ENCODE measurements at regions not wholly inside any gene's neighbourhood (a gene's known extent, or its start where the extent isn't known, plus 50 kb on each side); places are given as distances from the start of the nearest gene placed in this dataset.

DNA sequence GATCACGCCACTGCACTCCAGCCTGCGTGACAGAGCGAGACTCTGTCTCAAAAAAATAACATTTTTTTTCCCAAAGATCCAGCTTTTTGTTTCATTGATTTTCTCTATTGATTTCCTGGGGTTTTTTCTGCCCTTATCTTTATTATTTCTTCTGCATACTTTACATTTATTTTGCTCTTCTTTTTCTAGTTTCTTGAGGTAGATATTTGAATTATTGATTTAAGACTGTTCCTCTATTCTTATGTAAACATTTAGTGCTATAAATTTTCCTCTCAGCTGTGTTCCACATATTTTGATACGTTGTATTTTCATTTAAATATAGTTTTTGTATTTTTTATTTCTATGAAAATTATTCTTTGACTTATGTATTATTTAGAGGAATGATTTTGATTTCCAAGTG, 89.8 kb downstream of the TEX51 start:
- TF ChIP-seq EZH2 (IDR thresholded peaks at IDR 0.05; ENCODE audit: borderline replicate concordance, low read length), result no peak
- TF ChIP-seq, protein P1, sequence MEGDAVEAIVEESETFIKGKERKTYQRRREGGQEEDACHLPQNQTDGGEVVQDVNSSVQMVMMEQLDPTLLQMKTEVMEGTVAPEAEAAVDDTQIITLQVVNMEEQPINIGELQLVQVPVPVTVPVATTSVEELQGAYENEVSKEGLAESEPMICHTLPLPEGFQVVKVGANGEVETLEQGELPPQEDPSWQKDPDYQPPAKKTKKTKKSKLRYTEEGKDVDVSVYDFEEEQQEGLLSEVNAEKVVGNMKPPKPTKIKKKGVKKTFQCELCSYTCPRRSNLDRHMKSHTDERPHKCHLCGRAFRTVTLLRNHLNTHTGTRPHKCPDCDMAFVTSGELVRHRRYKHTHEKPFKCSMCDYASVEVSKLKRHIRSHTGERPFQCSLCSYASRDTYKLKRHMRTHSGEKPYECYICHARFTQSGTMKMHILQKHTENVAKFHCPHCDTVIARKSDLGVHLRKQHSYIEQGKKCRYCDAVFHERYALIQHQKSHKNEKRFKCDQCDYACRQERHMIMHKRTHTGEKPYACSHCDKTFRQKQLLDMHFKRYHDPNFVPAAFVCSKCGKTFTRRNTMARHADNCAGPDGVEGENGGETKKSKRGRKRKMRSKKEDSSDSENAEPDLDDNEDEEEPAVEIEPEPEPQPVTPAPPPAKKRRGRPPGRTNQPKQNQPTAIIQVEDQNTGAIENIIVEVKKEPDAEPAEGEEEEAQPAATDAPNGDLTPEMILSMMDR (IDR thresholded peaks at IDR 0.05; ENCODE audit: low read length), result no peak
